Caki2 (cell line): ENCODE measurements at regions not wholly inside any gene's neighbourhood (a gene's known extent, or its start where the extent isn't known, plus 50 kb on each side); places are given as distances from the start of the nearest gene placed in this dataset.

Experiments
- DNase-seq: peaks from one replicate; pipeline ENCODE4 v3.0.0-alpha.2; 2015; ENCODE audit warnings: low read depth
- in situ Hi-C: cut with HindIII; loops from 2 replicates; pipeline ENCODE4 v1.10.0; 2016; ENCODE audit warnings: low sequenced_read_pairs, low pct_unique_long_range_greater_than_20kb, mixed read lengths

- no peak for DNase-seq
- in situ Hi-C loops: no loop called here
Measured at GRCh38 chr4:23371533-23371932, 518.3 kb downstream of the PPARGC1A start.

DNA sequence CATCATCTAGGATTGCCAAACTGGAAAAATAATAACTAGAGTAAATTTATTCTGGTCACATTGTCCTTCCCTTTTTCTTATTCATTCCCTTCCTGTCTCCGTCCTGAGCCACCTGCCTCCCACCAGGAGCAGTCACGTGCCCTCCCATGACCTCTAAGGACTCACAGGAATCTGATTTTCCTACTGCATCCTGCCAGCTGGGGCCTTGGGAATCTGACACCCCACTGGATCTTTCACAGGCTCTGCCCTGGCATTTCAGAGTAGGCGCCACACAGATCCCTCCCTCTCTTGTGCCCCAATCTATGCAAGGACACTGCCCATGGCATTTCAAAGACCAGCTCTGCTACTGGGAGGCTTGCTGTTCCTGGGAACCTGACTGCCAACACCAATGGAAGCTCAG is 520.5 kb downstream of the PPARGC1A start:
- in situ Hi-C loops: no loop called here
- DNase-seq: no peak

GRCh38 chr4:23368081-23368697 is 521.7 kb downstream of the PPARGC1A start:
- DNase-seq: peak; percentile 66
- in situ Hi-C loops: no loop called here

DNA sequence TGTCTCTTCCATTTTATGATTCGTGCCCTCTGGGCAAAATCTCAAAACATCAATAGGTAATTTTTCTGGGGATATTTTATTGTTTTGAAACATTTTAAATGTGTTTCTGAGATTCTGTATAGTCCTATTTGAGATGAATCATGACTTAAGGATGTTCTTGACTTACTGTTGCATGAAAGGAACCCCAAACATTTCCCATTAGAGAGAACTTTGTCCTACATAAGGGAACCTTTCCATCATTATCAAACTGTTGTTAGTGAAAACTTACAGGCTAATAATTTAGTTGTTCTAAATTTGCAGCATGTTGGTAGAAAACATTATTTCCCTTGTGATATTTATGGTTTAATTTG is 523.3 kb downstream of the PPARGC1A start:
- in situ Hi-C loops: no loop called here
- no peak for DNase-seq

DNA sequence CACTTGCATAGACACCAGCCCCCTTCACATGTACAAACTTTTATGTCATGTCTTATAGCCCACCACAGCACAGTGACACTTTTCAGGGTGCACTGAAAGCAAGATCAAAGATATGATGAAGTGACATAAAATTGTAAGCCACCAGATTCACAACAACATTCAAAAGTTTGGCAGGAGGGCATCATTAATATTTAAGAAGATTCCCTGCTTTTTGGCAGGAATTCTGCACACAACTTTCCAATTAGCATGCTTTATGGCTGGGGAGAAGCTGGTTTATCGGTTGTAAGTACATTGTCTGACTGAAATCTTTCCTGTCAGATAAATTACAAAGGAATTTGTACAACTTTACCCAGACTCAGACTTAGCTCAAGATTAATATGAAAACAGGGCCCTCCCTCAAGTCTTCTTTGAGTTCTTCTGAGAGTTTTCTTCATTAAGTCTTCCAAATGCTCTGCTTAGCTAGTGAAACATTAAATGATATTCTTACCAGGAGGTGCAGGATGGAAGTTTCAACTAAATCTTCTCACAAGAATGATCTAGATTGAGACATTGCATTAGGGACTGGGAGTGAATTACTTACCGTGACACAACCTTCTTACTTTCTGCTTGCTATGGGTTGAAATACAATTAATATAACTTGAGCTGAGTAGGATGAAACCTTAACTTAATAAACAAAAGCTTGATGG is 523.8 kb downstream of the PPARGC1A start:
- DNase-seq: no peak
- in situ Hi-C loops: no loop called here

DNA sequence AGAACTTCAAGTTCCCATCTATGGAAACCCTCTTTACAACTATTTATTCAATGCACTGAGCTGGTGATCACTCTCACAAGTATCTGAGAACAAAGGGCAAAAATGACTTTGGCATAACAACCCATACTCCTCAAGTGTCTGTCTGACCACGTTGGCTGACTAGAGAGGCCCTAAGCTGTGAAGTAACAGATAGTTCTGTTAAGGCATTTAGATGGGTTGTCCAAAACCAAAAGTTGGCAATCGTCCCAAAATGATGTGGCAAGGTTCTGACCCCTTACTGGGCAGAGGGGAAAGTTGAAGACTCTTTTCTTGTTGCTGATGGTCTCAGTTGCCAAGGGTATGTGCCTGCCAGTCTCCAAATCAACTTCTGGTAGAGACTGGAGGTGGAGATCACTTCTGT is 524.8 kb downstream of the PPARGC1A start:
- no peak for DNase-seq
- in situ Hi-C loops: no loop called here

DNA sequence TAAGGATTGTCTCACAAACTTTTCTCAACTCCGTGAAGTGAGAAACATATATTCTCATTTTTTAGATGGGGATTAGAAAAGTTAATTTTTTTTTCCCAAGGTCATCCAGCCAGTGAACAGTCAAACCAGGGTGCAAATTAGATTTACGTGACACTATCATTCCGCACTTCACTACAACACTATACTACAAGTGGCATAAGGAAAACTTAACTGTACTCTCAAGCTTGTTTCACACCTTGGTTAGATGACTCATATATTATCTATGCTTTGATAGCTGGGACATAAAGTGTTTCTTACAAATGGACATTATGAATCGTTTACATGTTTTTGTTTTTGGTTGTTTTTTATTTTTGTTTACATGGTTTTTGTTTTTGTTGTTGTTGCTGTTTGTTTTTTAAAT is 525.7 kb downstream of the PPARGC1A start:
- in situ Hi-C loops: no loop called here
- no peak for DNase-seq

DNA sequence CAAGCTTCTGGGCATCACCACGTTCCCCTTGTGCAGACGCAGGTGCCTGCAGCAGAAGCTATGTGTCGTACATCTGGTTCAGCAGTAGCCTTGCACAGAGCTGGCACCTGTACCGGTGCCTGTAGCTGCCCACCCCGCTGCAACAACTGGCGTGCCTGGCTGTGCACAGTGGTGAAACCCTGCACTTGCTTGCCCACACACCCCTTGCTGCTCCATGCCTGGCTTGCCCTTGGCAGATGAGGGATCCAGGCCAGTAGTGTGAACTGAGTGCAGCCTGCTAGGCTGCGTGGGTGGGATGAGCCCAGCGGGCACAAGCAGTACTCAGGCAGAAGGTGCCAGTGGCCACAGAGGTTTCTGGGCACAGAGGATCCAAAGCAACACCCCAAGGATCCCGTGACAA is 528.4 kb downstream of the PPARGC1A start:
- DNase-seq: no peak
- in situ Hi-C loops: no loop called here

- in situ Hi-C loops: no loop called here
- no peak for DNase-seq
Measured at GRCh38 chr4:23360718-23361117, 529.1 kb downstream of the PPARGC1A start.

DNA sequence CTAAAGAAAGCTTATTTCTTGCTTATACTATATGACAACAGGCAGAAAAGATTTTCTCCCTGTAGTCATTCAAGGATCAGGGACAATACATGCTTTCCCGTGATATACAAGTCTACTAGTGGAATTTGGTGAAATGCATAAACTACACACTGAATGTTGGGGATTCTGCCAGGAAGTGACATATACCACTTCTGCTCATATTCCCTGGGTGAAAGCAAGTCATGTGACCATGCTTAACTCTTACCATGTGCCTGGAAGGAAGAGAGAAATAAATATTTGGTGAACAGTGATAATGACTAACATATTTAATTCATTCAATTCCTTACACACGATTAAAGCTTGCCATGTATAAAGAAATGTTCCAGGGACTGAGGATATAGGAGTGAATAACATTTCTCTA is 534.6 kb downstream of the PPARGC1A start:
- DNase-seq: no peak
- in situ Hi-C loops: no loop called here

- in situ Hi-C loops: no loop called here
- no peak for DNase-seq
Measured at GRCh38 chr4:23353200-23353599, 536.6 kb downstream of the PPARGC1A start.

GRCh38 chr4:23348789-23349498 is 540.9 kb downstream of the PPARGC1A start:
- in situ Hi-C loops: no loop called here
- DNase-seq: no peak

DNA sequence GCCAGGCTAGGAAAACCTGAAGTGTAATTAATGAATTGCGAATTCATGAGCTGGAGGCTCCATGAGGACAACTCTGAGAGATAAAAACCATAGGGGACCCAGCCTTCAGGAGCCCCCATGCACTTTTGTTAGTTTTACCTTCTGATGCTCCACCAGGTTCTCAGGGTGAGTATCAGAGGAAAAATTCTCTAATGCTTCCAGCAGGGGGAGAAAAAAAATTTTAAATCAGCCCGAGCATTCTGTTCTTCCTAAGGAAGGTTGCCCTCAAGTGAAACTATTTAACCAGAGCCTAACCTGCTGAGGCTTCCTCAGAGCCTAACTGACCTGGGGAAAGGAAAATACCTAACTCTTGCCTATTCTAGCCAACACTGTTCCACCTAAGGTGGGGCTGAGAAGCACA is 552.6 kb downstream of the PPARGC1A start:
- in situ Hi-C loops: no loop called here
- peak; percentile 10 for DNase-seq

GRCh38 chr4:23333946-23334878 is 555.6 kb downstream of the PPARGC1A start:
- in situ Hi-C loops: no loop called here

DNA sequence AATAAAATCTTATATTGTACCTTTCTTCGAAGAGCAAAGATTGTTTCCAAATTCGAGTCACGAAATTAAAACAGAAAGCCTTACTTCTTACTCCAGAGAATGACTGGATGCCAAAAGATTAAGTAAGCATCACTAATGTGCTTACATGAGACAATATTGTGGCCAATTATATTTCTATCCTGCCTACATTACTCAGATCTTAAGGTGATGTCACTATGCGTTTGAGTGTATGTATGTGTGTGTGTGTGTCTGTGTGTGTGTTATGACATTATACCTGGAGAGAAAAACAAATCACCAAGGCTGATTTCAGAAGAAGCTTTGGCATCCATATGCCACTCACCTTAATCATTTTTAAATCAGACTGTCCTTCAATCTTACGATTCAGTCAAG is 556.3 kb downstream of the PPARGC1A start:
- in situ Hi-C loops: no loop called here
- peak; percentile 93 for DNase-seq

More at GRCh38 chr4:23333946-23334878, 555.6 kb downstream of the PPARGC1A start:
- DNase-seq: peak; percentile 96

GRCh38 chr4:23332313-23332712 is 557.5 kb downstream of the PPARGC1A start:
- in situ Hi-C loops: no loop called here
- DNase-seq: peak; percentile 20

DNA sequence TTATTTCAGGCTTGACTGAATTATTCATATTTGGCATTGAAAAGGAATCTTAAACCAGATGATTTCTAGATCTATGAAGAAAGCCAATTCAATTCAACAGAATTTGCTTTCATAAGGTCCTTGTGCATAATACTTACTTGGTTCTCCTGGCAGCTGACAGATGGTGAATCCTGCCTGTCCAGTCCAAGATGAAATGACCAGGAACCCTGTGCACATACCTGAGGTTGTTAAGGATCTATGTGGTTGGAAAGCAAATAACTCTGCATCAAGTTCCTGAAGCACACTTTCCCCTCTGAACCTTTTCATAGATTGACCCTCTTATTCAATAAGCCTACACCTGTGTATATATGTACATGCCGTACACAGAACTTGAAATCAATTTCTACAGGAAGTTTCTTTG is 562.7 kb downstream of the PPARGC1A start:
- DNase-seq: no peak
- in situ Hi-C loops: no loop called here

GRCh38 chr4:23324021-23324690 is 565.7 kb downstream of the PPARGC1A start:
- in situ Hi-C loops: no loop called here
- peak; percentile 88 for DNase-seq
